Neural progenitor cell (in vitro differentiated cells): ENCODE measurements at regions not wholly inside any gene's neighbourhood (a gene's known extent, or its start where the extent isn't known, plus 50 kb on each side); places are given as distances from the start of the nearest gene placed in this dataset.

ENCODE experiments used
- DNase-seq: peaks from one replicate; pipeline ENCODE4 v3.0.0-alpha.2; 2016; ENCODE audit warnings: low spot score
- H2AFZ ChIP-seq: fragments of 200-600 bp; sonication (generic); replicated peaks from 2 replicates; pipeline ENCODE4 v1.6.1; 2016; ENCODE audit warnings: antibody characterized with exemption
- H3F3A ChIP-seq: fragments of 200-600 bp; sonication (generic); 2 replicates; pipeline ENCODE4 v1.6.1; 2016; ENCODE audit warnings: antibody characterized with exemption, low read depth
- H3K27ac ChIP-seq: fragments of 200-600 bp; sonication (generic); 2 replicates; pipeline ENCODE4 v1.5.1; 2016; ENCODE audit warnings: mild to moderate bottlenecking
- H3K27me3 ChIP-seq: fragments of 200-600 bp; sonication (generic); 2 replicates; pipeline ENCODE4 v1.6.1; 2016; ENCODE audit warnings: mild to moderate bottlenecking, moderate library complexity
- H3K36me3 ChIP-seq: fragments of 200-600 bp; sonication (generic); 2 replicates; pipeline ENCODE4 v1.5.1; 2016
- H3K4me1 ChIP-seq: fragments of 200-600 bp; sonication (generic); 2 replicates; pipeline ENCODE4 v1.6.1; 2016; ENCODE audit warnings: mixed run types
- H3K4me2 ChIP-seq: fragments of 200-600 bp; sonication (generic); 2 replicates; pipeline ENCODE4 v1.6.1; 2016
- H3K4me3 ChIP-seq: fragments of 200-600 bp; sonication (generic); 2 replicates; pipeline ENCODE4 v1.5.1; 2016
- H3K79me2 ChIP-seq: fragments of 200-600 bp; sonication (generic); 2 replicates; pipeline ENCODE4 v1.6.1; 2016; ENCODE audit warnings: low read depth
- H3K9ac ChIP-seq: fragments of 200-600 bp; sonication (generic); 2 replicates; pipeline ENCODE4 v1.6.1; 2016
- H3K9me3 ChIP-seq: fragments of 200-600 bp; sonication (generic); 2 replicates; pipeline ENCODE4 v1.5.1; 2016; ENCODE audit warnings: low read depth
- H4K20me1 ChIP-seq: fragments of 200-600 bp; sonication (generic); 2 replicates; pipeline ENCODE4 v1.6.1; 2016; ENCODE audit warnings: low read depth
- H3K27ac Mint-ChIP-seq: 3 replicates; pipeline ENCODE4 v1.8.0; 2021; ENCODE audit warnings: mixed read lengths
- H3K27me3 Mint-ChIP-seq: 2 replicates; pipeline ENCODE4 v1.8.0; 2022; ENCODE audit warnings: low read depth, mild to moderate bottlenecking, inconsistent platforms, moderate library complexity, mixed read lengths; ENCODE audit not compliant: insufficient read depth
- H3K36me3 Mint-ChIP-seq: 3 replicates; pipeline ENCODE4 v1.8.0; 2021; ENCODE audit warnings: mixed read lengths
- H3K4me1 Mint-ChIP-seq: 3 replicates; pipeline ENCODE4 v1.8.0; 2021; ENCODE audit warnings: mixed read lengths
- H3K4me3 Mint-ChIP-seq: 3 replicates; pipeline ENCODE4 v1.8.0; 2021; ENCODE audit warnings: mild to moderate bottlenecking, moderate library complexity, mixed read lengths
- H3K9me3 Mint-ChIP-seq: 3 replicates; pipeline ENCODE4 v1.8.0; 2020; ENCODE audit warnings: mixed read lengths
- EZH2 ChIP-seq: fragments of 200-600 bp; sonication (generic); IDR thresholded peaks from 2 replicates; pipeline ENCODE4 v1.6.1; 2017; ENCODE audit warnings: antibody characterized with exemption, mild to moderate bottlenecking, moderate library complexity
- EZH2phosphoT487 ChIP-seq: fragments of 200-600 bp; sonication (generic); IDR thresholded peaks from 2 replicates; pipeline ENCODE4 v1.6.1; 2017; ENCODE audit warnings: antibody characterized with exemption
- TF ChIP-seq, protein P1 (sequence below): fragments of 200-600 bp; sonication (generic); IDR thresholded peaks from 2 replicates; pipeline ENCODE4 v1.5.1; 2017; ENCODE audit warnings: antibody characterized with exemption, mild to moderate bottlenecking

DNA sequence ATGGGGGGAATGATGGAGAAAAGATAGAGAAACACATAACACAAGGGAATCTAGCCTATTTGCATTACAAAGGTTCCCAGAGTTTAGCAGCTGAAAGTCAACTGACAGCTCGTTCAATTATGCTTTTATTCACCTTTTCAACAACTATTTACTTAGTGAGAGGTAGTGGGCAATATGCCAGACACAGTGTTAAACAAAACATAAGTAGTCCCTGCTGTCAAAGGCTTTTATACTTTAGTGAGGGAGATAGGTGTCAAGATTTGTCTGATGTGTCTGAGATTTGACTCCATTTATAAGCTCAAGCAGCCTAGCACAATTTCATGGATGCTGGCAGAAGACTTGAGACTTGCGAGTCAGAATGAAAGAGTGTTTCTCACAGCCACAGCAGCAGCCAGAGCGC is 549.0 kb upstream of the VSTM2A start:
- no peaks in the 10 kb centered on the region for H3K79me2 ChIP-seq
- Mint-ChIP-seq H3K27me3 (no peaks in the 10 kb centered on the region), H3K4me1 (peaks cover 4% of the 10 kb centered on the region), H3K27ac (no peak overlapping the region), H3K9me3 (no peaks in the 10 kb centered on the region), H3K36me3 (no peaks in the 10 kb centered on the region), H3K4me3 (no peak overlapping the region)
- TF ChIP-seq, protein P1, sequence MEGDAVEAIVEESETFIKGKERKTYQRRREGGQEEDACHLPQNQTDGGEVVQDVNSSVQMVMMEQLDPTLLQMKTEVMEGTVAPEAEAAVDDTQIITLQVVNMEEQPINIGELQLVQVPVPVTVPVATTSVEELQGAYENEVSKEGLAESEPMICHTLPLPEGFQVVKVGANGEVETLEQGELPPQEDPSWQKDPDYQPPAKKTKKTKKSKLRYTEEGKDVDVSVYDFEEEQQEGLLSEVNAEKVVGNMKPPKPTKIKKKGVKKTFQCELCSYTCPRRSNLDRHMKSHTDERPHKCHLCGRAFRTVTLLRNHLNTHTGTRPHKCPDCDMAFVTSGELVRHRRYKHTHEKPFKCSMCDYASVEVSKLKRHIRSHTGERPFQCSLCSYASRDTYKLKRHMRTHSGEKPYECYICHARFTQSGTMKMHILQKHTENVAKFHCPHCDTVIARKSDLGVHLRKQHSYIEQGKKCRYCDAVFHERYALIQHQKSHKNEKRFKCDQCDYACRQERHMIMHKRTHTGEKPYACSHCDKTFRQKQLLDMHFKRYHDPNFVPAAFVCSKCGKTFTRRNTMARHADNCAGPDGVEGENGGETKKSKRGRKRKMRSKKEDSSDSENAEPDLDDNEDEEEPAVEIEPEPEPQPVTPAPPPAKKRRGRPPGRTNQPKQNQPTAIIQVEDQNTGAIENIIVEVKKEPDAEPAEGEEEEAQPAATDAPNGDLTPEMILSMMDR = no peak
- no peak for TF ChIP-seq EZH2phosphoT487
- TF ChIP-seq EZH2 = no peak
- H3F3A ChIP-seq = no peaks in the 10 kb centered on the region
- no peaks in the 10 kb centered on the region for H3K27me3 ChIP-seq
- no peak for DNase-seq
- no peaks in the 10 kb centered on the region for H3K4me1 ChIP-seq
- H3K4me3 ChIP-seq = no peak overlapping the region
- H3K4me2 ChIP-seq = no peak overlapping the region
- no peaks in the 10 kb centered on the region for H3K9me3 ChIP-seq
- no peak overlapping the region for H3K9ac ChIP-seq
- no peak overlapping the region for H3K27ac ChIP-seq
- no peaks in the 10 kb centered on the region for H4K20me1 ChIP-seq
- no peak overlapping the region for H2AFZ ChIP-seq
- H3K36me3 ChIP-seq = no peaks in the 10 kb centered on the region

DNA sequence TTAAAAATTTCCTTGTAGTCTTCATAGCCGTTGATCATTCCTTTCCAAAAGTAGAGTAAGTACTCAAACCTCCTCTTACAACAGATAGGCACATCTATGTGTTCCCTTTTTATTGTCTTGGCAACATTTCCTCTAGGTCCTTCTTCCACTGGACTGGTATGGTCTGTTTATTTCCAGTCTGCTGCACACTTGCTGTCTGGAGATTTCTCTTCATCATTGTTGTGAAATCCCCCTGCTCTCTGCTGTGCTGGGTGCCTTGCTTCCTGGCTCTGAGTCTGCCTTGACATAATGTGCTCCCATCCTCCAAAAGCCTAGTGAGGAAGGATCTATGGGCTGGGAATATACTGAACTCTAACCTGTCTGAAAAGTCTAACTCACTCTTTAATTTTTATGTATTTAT is 545.3 kb upstream of the VSTM2A start:
- Histone ChIP-seq H3K4me2 (no peak overlapping the region), H3K27me3 (no peaks in the 10 kb centered on the region), H3K36me3 (no peaks in the 10 kb centered on the region), H3K4me3 (no peak overlapping the region), H3K79me2 (no peaks in the 10 kb centered on the region), H3F3A (no peaks in the 10 kb centered on the region), H3K9ac (no peak overlapping the region), H3K27ac (no peak overlapping the region), H4K20me1 (no peaks in the 10 kb centered on the region), H3K9me3 (no peaks in the 10 kb centered on the region), H2AFZ (no peak overlapping the region), H3K4me1 (no peaks in the 10 kb centered on the region)
- no peaks in the 10 kb centered on the region for H3K27me3 Mint-ChIP-seq
- H3K4me3 Mint-ChIP-seq = no peak overlapping the region
- TF ChIP-seq EZH2phosphoT487 = no peak
- TF ChIP-seq, protein P1 = no peak
- TF ChIP-seq EZH2 = no peak
- H3K9me3 Mint-ChIP-seq = no peaks in the 10 kb centered on the region
- no peak overlapping the region for H3K27ac Mint-ChIP-seq
- peaks cover 4% of the 10 kb centered on the region for H3K4me1 Mint-ChIP-seq
- no peaks in the 10 kb centered on the region for H3K36me3 Mint-ChIP-seq
- no peak for DNase-seq

DNA sequence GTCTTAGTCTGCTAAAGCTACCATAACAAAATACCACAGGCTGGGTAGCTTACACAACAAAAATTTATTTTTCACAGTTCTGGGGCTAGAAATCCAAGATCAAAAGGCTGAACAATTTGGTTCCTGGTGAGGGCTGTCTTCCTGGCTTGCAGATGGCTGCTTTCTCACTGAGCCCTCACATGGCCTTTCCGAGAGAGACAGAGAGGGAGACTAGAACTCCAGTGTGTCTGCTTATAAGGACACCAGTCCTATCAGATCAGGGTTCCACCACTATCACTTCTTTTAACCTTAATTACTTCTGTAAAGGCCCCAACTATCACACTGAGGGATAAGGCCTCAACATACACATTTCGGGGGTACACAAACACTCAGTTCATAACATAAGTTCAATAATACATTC is 527.4 kb upstream of the VSTM2A start:
- H3K9me3 Mint-ChIP-seq = no peaks in the 10 kb centered on the region
- no peak overlapping the region for H3K9ac ChIP-seq
- H3K27ac Mint-ChIP-seq = no peak overlapping the region

More for the DNA sequence above, 527.4 kb upstream of the VSTM2A start:
- Histone ChIP-seq H4K20me1 (no peaks in the 10 kb centered on the region), H3F3A (no peaks in the 10 kb centered on the region), H3K4me3 (no peak overlapping the region), H2AFZ (no peak overlapping the region), H3K36me3 (no peaks in the 10 kb centered on the region), H3K9me3 (no peaks in the 10 kb centered on the region), H3K27me3 (no peaks in the 10 kb centered on the region), H3K27ac (no peak overlapping the region), H3K79me2 (no peaks in the 10 kb centered on the region), H3K4me2 (no peak overlapping the region), H3K4me1 (no peaks in the 10 kb centered on the region)
- H3K36me3 Mint-ChIP-seq = no peaks in the 10 kb centered on the region
- H3K27me3 Mint-ChIP-seq = peaks cover 2% of the 10 kb centered on the region
- TF ChIP-seq EZH2 = no peak
- TF ChIP-seq, protein P1 = no peak
- TF ChIP-seq EZH2phosphoT487 = no peak
- peaks cover 16% of the 10 kb centered on the region for H3K4me1 Mint-ChIP-seq
- DNase-seq = no peak
- H3K4me3 Mint-ChIP-seq = no peak overlapping the region
